HG03342 (cell line): ENCODE measurements at regions not wholly inside any gene's neighbourhood (a gene's known extent, or its start where the extent isn't known, plus 50 kb on each side); places are given as distances from the start of the nearest gene placed in this dataset.

Experiments used
- ATAC-seq: cut with Tn5 transposase; IDR thresholded peaks from one replicate; pipeline ENCODE4 v1.9.1; 2021; ENCODE audit warnings: mild to moderate bottlenecking, moderate library complexity; ENCODE audit not compliant: unreplicated experiment

DNA sequence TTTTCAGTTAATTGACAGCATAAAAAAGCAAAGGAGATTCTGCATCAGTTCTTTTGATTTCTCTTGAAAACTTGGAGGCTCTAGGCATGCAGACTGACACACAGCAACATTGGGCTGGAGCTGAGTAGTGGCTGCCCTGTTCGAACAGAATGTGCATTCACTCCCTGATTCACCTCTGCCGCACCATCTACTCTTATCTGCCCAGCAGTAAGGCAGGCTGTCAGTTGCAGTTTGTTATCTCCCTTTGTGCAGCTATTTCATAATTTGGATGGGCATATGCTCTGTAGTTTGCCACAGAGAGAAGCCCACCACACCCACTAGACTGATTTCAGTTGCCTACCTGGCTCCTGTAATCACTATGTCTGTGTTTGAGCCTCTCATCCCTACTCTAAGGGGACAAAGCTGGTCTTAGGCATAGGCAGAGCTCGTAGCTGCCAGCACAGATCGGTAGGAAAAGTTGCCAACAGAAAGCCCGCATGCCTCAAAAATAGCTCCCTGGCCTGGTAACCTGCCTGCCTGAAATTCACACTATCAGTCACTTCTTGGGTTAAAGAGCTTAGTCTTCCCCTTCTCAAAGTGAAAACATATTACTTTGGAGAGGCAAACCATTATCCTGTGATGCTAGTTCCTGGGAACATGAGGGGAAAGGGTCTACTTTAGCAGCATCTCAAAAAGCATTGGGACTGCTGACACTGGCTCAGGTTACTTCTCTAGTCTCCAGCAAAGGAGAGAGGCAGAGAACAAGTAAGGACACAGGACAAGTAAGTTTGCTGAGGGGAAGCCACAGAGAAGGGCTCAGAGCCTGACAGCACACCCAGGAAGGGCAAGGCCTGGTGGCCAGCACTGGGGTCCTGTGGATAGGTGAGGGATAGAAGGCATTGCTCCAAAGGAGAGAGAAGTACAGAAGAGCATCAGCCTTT is 75.9 kb upstream of the TMEM164 start:
- ATAC-seq = no peak

DNA sequence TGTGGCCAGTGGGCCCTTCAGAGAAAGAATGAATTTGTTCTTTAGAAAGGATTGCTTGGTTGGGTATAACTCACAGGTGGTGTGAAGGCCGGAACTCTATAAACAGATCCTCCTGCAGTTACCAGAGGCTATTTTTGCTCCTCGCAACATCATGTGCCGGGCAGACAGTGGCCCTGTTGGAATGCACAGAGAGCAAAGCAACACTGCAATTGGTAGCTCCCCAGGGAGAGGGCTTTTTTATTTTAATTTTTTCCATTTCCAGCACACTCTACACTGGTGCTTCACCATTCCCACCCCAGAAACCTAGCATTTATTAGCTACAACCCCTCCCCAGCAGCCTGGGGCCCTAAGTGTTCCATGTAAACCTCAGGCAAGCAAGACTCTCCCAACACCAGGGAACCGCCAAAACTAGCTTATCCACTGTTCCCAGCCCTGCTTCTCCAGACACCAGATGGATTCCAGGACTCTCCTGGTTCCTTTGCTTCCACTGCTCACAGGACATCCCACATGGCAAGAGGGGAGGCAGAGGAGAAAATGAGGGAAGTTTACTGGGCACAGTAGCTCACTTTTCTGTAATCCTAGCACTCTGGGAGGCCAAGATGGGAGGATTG is 75.1 kb upstream of the TMEM164 start:
- no peak for ATAC-seq

DNA sequence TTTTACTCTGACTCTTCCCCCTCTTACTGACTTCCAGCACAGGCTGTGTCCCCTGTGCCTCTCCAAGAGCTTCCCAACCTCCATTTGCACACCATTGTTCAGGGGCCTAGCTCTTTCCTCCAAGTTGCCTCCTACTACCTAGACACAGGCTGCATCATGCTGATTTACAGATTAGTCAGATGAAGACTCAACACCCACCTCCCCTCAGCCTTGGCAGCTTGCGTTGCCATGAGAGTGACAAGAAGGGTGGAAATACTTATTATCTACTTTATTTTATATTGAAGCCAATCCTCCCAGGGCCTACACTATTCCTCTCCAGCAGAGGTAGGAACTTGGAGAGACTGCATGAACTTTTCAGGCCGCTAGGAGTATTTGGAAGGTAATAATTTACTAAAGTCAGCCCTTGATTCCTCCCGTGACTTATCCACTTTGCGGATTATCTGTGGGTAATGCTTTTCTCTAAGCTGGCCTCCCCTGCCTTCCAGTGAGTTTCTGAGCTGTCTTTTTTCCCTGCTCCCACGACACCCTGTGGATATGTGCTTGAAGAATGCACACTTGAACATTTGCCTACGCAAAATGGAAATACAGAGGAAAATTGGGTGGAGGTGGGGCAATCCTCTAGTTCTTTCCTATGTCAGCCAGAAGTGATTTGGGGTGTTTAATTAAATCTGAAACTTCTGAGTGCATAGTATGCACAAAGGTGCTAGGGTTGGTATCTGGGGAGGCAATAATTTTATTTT is 74.1 kb upstream of the TMEM164 start:
- ATAC-seq = no peak

DNA sequence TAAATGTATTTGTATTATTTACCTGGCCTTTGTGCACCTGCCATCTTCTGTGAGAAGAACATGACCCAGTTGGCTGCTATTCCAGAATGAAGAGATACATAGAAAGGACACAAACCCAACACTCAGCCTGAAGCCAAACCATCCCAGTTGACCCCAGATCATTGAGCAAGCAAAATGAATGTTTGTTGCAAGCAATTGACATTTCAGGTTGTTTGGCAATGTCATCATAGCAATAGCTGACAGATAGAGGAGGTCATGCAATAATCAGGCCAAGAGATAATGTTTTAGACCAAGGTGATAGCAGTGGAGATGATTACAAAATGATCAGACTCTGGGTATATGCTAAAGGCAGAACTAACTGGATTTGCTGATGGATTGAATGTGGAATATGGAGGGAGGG is 71.2 kb upstream of the TMEM164 start:
- no peak for ATAC-seq

DNA sequence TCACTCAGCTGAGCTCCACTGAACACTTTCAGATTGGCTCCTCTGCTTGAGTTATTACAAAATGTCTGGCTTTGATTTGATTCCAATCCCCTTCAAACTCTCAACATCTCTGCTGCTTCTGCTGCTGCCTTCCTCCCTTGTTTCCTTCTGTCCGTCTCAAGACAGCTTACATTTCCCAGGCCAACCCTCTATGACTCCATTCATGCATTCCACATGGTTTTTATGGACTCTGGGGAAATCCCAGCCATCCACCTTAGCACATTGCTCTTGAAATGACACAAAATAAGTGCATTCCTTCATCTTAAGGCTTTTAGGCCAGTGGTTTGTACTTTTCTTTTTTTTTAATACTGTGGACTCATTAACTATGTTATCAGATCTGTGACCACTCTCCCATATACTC is 68.5 kb upstream of the TMEM164 start:
- ATAC-seq = no peak

DNA sequence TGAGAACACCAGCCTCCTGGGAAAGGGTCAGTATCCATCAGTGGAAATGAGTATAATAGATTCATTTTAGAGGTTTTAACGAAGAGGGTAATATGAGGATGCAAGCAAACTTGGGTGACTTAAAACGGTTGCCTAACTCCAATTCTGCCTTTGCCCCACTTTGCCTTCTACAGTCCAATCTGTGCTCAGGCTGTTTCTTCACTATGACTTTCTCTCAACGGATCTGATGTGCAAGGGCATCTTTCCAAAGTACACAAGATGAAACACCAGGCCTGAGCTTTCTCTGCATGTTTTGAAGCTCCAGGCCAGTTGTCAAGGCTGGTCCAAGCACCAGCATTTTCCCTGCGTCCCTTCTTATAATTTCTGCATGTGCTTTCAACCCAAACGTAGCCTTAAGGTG is 68.0 kb upstream of the TMEM164 start:
- ATAC-seq = no peak

DNA sequence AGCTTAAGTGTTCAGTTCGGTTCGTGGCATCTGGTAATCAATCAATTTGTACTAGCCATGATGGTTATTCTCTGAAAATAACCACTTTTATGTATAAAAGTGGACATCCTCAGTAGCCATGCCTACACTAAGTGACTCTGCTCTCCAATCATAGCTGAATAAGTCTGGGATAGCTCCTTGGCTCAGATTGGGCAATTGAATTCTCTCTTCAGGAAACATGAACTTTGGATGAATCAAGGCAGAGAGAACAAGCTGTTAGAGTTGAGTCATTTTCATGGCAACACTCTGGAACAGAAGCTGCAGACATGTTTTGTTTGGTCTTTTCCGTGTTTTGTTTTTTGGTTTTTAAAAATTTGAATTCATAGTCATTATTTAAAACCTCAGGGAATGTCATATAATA is 66.8 kb upstream of the TMEM164 start:
- no peak for ATAC-seq

DNA sequence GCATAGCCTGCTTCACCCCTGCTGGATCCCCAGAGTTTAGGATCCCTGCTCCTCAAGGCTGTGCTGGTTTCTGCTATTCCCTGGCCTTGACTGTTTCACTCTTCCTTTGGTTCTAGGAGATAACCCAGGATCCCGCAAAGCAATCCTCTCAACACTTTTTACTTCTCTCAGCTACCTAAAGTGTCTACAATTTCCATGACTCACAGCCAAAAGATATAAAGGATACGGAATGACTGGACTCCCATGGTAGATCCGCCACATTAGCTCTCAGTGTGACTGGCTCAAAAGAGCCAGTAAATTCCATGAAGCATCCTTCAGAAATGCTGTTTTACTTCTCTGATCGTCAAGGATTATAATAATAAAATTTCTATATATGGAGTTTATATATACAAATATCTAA is 66.3 kb upstream of the TMEM164 start:
- ATAC-seq = no peak

DNA sequence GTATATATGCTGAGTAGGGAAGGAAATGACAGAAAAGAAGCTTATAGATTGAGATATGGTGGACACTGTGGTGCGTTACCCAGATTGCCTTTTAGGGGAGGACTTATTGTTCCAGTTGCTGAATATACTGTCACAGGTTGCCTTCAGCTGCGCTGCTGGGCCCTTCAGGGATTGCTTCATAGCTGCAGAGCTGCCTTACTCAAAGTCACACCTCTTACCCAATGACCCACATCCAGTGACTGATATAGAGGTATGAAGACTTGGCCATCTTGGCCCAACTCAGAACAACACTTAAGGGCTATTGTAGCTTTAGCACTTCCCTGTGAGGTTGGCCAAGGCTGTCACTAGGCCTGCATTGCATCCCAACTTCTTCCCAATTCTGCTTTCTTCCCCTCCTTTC is 63.4 kb upstream of the TMEM164 start:
- ATAC-seq = no peak

DNA sequence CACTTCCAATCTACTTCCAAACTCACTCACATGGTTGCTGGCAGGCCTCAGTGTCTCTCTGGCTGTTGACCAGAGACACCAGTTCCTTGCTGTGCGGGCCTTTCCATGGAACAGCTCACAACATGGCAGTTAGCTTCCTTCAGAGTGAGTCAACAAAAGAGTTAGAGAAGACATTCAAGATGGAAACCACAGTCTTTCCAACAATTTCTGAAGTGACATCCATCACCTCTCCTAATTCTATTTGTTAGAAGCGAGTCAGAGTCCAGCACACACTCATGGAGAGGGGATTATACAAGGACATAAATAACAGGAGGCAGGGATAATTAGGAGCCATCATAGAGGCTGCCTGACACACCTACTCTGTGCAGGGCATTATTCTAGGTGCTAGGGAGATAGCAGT is 62.5 kb upstream of the TMEM164 start:
- no peak for ATAC-seq

DNA sequence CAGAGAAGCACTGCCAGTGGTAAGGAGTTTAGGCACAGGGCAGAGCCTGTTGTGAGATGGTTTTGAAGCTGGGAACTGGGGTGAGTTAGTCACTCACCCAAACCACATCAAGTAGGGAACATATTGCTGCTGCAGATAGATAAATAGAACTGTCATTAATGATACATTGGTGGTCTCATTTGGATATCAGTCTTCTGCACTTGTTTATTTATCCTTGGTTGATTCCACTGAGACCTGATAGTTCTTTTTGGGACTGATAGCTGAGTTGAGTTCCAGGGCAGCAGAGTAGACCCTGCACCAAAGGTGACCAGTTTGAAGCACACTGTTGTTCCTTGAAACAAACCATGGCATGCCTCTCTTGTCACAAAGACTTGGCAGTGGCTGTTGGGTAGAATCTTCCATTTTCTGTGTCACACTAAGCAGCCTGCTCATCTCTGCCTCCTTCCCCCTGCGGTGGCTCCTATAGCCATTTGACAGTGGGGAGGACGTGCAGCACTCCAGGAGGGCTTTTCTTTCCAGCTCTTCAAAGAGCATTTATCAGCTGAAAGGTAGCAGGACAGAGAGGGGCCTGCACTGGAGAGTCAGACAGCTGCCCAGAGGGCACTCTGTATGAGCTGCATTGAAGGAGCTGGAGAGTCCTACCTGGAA is 59.7 kb upstream of the TMEM164 start:
- ATAC-seq = no peak

DNA sequence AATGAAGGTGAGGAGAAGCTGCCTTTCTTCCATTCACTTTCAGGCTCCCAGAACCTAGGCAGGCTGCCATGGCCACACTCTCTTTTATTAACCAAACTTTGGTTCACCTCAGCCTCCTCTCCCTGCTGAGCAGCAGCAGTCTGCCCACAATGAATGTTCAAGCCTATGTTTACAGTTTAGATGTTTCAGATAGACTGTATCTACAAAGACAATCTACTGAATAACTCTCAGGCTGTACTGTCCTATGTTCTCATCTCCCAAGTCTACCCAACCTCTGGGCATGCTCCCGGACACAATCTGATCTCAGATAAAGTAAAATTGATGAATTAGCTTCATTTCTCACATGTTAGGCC is 59.2 kb upstream of the TMEM164 start:
- no peak for ATAC-seq

DNA sequence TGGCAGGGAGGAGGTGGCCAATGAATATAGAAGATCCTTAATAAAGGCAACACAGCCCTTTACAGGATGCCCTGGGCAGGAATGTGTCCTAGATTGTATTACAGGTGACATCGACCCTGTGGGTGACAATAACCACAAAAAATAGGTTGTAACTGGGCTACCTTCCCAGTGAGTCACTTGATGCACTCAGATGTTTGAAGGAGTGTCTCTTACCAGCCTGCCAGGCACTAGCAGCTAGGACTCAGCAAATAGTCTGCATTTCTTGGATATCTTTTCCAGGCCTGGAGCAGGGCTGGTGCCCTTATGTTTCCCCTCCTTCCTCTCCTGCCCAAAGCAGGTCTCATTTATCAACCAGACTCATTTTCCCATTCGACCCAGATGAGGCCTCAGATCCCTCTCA is 50.9 kb upstream of the TMEM164 start:
- no peak for ATAC-seq

DNA sequence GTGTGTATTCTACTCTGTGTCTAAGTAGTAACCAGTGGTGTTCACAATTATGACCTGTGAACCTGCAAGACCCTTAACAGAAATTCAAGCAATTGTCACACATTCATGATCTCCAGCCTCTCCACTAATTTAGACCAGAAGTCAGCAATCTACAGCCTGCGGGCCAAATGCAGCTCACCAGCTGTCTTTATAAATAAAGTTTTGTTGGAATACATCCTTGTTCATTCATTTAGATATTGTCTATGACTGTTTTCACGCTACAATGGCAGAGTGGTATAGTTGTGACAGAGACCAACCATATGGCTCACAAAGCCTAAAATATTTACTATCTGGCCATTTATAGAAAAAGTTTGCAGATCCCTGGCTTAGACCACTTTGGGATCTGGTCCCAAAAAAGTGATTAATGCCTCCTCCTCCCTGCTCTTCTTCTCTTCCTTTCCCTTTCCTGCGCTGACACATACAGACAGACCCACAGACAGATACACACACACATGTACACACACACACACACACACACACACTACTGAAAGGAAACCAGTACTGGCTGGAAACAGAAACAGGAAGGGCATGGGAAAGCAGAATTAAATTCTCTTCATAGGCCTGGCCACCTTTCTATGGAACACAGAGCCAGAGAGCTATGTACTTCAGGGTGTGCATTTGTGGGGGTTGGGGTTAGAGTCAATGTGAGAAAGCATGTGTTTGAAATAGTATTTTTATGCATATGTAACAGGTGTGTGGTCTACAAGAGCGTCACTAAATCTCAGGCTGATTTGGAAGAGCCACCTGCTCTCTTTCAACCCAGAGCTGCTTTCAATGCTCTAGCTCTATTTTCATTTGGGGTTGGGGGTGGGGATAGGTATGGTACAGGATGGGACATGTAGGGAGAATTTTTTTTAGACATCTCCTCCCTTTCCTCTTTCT is 49.7 kb upstream of the TMEM164 start:
- peak; percentile 60 for ATAC-seq
